COR-L47 (cell line): ENCODE measurements at regions not wholly inside any gene's neighbourhood (a gene's known extent, or its start where the extent isn't known, plus 50 kb on each side); places are given as distances from the start of the nearest gene placed in this dataset.
A peak's percentile ranks its signal among the peaks of the same experiment; 100 is the strongest.
"Not testable (repeated sequence)": the region's sequence is repeated elsewhere in the genome, so short reads cannot be mapped to it uniquely, and the experiment has no call there.

ENCODE experiments used
- DNase-seq: peaks from one replicate; lab custom pipeline; 2025; lab: John Stamatoyannopoulos, UW

GRCh38 chr2:13218205-13218604, 501.5 kb downstream of the TRIB2 start:
- DNase-seq, result no peak

- peak; percentile 49 for DNase-seq
These were observed 510.8 kb downstream of the TRIB2 start for GRCh38 chr2:13227578-13227977.

- peak; percentile 37 for DNase-seq
These were observed 513.5 kb downstream of the TRIB2 start for GRCh38 chr2:13230221-13230620.

- no peak for DNase-seq
These were observed 523.3 kb downstream of the TRIB2 start for GRCh38 chr2:13240061-13240460.

- DNase-seq, result no peak
These were observed 524.2 kb downstream of the TRIB2 start for GRCh38 chr2:13240789-13241487.

- no peak for DNase-seq
These were observed 535.9 kb downstream of the TRIB2 start for GRCh38 chr2:13252615-13253014.

- DNase-seq, result no peak
These were observed 538.7 kb downstream of the TRIB2 start for GRCh38 chr2:13255485-13255884.

- DNase-seq, result no peak
These were observed 543.7 kb downstream of the TRIB2 start for GRCh38 chr2:13260402-13260801.

- no peak for DNase-seq
These were observed 549.4 kb downstream of the TRIB2 start for GRCh38 chr2:13266166-13266565.

GRCh38 chr2:13284688-13285087, 568.0 kb downstream of the TRIB2 start:
- DNase-seq, result no peak

GRCh38 chr2:13289310-13289709, 572.6 kb downstream of the TRIB2 start:
- DNase-seq, result no peak

GRCh38 chr2:13308478-13308805, 591.7 kb downstream of the TRIB2 start:
- not testable (repeated sequence) for DNase-seq

GRCh38 chr2:13308989-13309388, 592.3 kb downstream of the TRIB2 start:
- no peak for DNase-seq

GRCh38 chr2:13332060-13332459, 615.3 kb downstream of the TRIB2 start:
- DNase-seq, result no peak

- DNase-seq, result not testable (repeated sequence)
These were observed 617.3 kb downstream of the TRIB2 start for GRCh38 chr2:13334071-13334470.

GRCh38 chr2:13334545-13334944, 617.8 kb downstream of the TRIB2 start:
- no peak for DNase-seq

- no peak for DNase-seq
These were observed 619.3 kb downstream of the TRIB2 start for GRCh38 chr2:13335862-13336535.

GRCh38 chr2:13351068-13351467, 634.3 kb downstream of the TRIB2 start:
- no peak for DNase-seq

GRCh38 chr2:13353083-13353482, 636.3 kb downstream of the TRIB2 start:
- DNase-seq, result no peak

GRCh38 chr2:13354031-13354430, 637.3 kb downstream of the TRIB2 start:
- DNase-seq, result no peak

- DNase-seq, result not testable (repeated sequence)
These were observed 665.2 kb downstream of the TRIB2 start for GRCh38 chr2:13381928-13382327.

- DNase-seq, result peak; percentile 43
These were observed 672.4 kb downstream of the TRIB2 start for GRCh38 chr2:13389172-13389571.

- no peak for DNase-seq
These were observed 673.9 kb downstream of the TRIB2 start for GRCh38 chr2:13390676-13391075.

GRCh38 chr2:13401312-13401711, 684.6 kb downstream of the TRIB2 start:
- DNase-seq, result no peak
